ENCODE measurements at regions not wholly inside any gene's neighbourhood (a gene's known extent, or its start where the extent isn't known, plus 50 kb on each side); places are given as distances from the start of the nearest gene placed in this dataset.

- TF ChIP-seq CTCF (IDR thresholded peaks at IDR 0.05; ENCODE audit: low read depth, low read length) = no peak
- TF ChIP-seq EZH2phosphoT487 (IDR thresholded peaks at IDR 0.05; ENCODE audit: low read depth) = no peak
- H3K9me3 ChIP-seq (ENCODE audit: insufficient read depth, low read length) = no peaks in the 10 kb centered on the region
- H3K4me2 ChIP-seq (ENCODE audit: low read length) = no peak overlapping the region
- H3K79me2 ChIP-seq (ENCODE audit: low read length) = no peaks in the 10 kb centered on the region
- no peak overlapping the region for H3K4me3 ChIP-seq (ENCODE audit: low read length)
- H3K9ac ChIP-seq (ENCODE audit: low read length) = no peak overlapping the region
- H2AFZ ChIP-seq (ENCODE audit: low read depth, low read length) = no peak overlapping the region
- H4K20me1 ChIP-seq (ENCODE audit: insufficient read depth, low read length) = no peaks in the 10 kb centered on the region
- no peaks in the 10 kb centered on the region for H3K4me1 ChIP-seq (ENCODE audit: low read length)
- no peaks in the 10 kb centered on the region for H3K36me3 ChIP-seq (replicated peaks; ENCODE audit: low read depth, low read length)
- H3K27ac ChIP-seq (ENCODE audit: low read length) = no peak overlapping the region
- H3K27me3 ChIP-seq (ENCODE audit: low read depth, low read length) = no peaks in the 10 kb centered on the region
Observed at GRCh38 chr17:53319947-53320346, 502.8 kb upstream of the KIF2B start.

GRCh38 chr17:53316988-53317387 is 505.7 kb upstream of the KIF2B start:
- Histone ChIP-seq H4K20me1 (ENCODE audit: insufficient read depth, low read length) (no peaks in the 10 kb centered on the region), H3K4me1 (ENCODE audit: low read length) (no peaks in the 10 kb centered on the region), H3K36me3 (replicated peaks; ENCODE audit: low read depth, low read length) (no peaks in the 10 kb centered on the region), H2AFZ (ENCODE audit: low read depth, low read length) (no peak overlapping the region), H3K4me3 (ENCODE audit: low read length) (no peak overlapping the region), H3K79me2 (ENCODE audit: low read length) (no peaks in the 10 kb centered on the region), H3K27ac (ENCODE audit: low read length) (no peak overlapping the region), H3K4me2 (ENCODE audit: low read length) (no peak overlapping the region), H3K9ac (ENCODE audit: low read length) (no peak overlapping the region), H3K27me3 (ENCODE audit: low read depth, low read length) (no peaks in the 10 kb centered on the region), H3K9me3 (ENCODE audit: insufficient read depth, low read length) (no peaks in the 10 kb centered on the region)
- TF ChIP-seq CTCF (IDR thresholded peaks at IDR 0.05; ENCODE audit: low read depth, low read length) (no peak), EZH2phosphoT487 (IDR thresholded peaks at IDR 0.05; ENCODE audit: low read depth) (no peak)

GRCh38 chr17:53316073-53316472 is 506.7 kb upstream of the KIF2B start:
- Histone ChIP-seq H3K4me1 (ENCODE audit: low read length) (no peaks in the 10 kb centered on the region), H3K9me3 (ENCODE audit: insufficient read depth, low read length) (no peaks in the 10 kb centered on the region), H2AFZ (ENCODE audit: low read depth, low read length) (no peak overlapping the region)

GRCh38 chr17:53314521-53314920 is 508.2 kb upstream of the KIF2B start:
- H3K79me2 ChIP-seq (ENCODE audit: low read length) = no peaks in the 10 kb centered on the region
- no peak overlapping the region for H3K4me3 ChIP-seq (ENCODE audit: low read length)
- H3K4me2 ChIP-seq (ENCODE audit: low read length) = no peak overlapping the region
- no peaks in the 10 kb centered on the region for H3K4me1 ChIP-seq (ENCODE audit: low read length)
- H4K20me1 ChIP-seq (ENCODE audit: insufficient read depth, low read length) = no peaks in the 10 kb centered on the region
- H3K9me3 ChIP-seq (ENCODE audit: insufficient read depth, low read length) = no peaks in the 10 kb centered on the region
- no peak overlapping the region for H2AFZ ChIP-seq (ENCODE audit: low read depth, low read length)
- H3K27me3 ChIP-seq (ENCODE audit: low read depth, low read length) = no peaks in the 10 kb centered on the region
- H3K36me3 ChIP-seq (replicated peaks; ENCODE audit: low read depth, low read length) = no peaks in the 10 kb centered on the region
- TF ChIP-seq EZH2phosphoT487 (IDR thresholded peaks at IDR 0.05; ENCODE audit: low read depth) (no peak), CTCF (IDR thresholded peaks at IDR 0.05; ENCODE audit: low read depth, low read length) (no peak)
- H3K27ac ChIP-seq (ENCODE audit: low read length) = no peak overlapping the region
- no peak overlapping the region for H3K9ac ChIP-seq (ENCODE audit: low read length)

More at GRCh38 chr17:53316073-53316472, 506.7 kb upstream of the KIF2B start:
- H3K36me3 ChIP-seq (replicated peaks; ENCODE audit: low read depth, low read length) = no peaks in the 10 kb centered on the region
- no peaks in the 10 kb centered on the region for H3K27me3 ChIP-seq (ENCODE audit: low read depth, low read length)
- H4K20me1 ChIP-seq (ENCODE audit: insufficient read depth, low read length) = no peaks in the 10 kb centered on the region
- TF ChIP-seq CTCF (IDR thresholded peaks at IDR 0.05; ENCODE audit: low read depth, low read length) = no peak
- no peaks in the 10 kb centered on the region for H3K79me2 ChIP-seq (ENCODE audit: low read length)
- H3K27ac ChIP-seq (ENCODE audit: low read length) = no peak overlapping the region
- H3K9ac ChIP-seq (ENCODE audit: low read length) = no peak overlapping the region
- H3K4me2 ChIP-seq (ENCODE audit: low read length) = no peak overlapping the region
- no peak overlapping the region for H3K4me3 ChIP-seq (ENCODE audit: low read length)
